NCI-H748 (cell line): ENCODE measurements at regions not wholly inside any gene's neighbourhood (a gene's known extent, or its start where the extent isn't known, plus 50 kb on each side); places are given as distances from the start of the nearest gene placed in this dataset.
"Not testable (repeated sequence)": the region's sequence is repeated elsewhere in the genome, so short reads cannot be mapped to it uniquely, and the experiment has no call there.

Experiments
- DNase-seq: peaks from one replicate; lab custom pipeline; 2025; ENCODE audit not compliant: unreplicated experiment; lab: John Stamatoyannopoulos, UW

GRCh38 chr10:125554753-125555152 lies 128.2 kb downstream of the TEX36 start:
- DNase-seq, result no peak

DNA sequence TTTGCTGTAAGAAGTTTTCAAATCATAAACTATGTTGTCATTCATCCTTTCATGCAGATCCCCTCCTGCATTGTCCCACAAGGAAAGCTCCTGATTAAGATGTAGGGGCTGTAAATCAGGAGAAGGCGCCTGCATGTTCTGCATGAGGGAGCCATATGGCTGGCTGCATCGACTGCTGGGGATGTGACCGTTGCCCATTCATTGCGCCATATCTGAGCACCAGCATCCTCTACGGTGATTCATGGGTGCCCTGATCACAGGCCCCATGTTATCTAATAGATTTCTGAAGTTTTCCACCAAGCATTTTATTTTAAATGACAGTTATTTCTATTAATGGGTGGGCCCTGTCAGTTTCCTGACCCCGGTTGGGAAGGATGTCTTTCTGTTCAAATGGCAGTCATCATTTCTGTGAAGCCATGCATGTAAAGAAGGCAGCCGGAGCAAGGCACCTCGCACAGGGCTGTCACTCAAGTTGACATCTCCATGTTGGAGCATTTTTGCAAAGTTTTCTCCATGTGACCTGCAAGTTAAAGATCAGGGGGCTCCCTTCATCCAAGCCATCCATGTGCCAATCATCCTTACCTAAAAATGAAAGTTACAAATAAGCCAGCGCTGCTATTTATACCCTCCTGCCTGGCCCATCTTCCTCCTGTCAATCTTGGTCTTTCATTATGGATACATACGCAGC lies 128.8 kb downstream of the TEX36 start:
- no peak for DNase-seq

- no peak for DNase-seq
Measured at GRCh38 chr10:125553091-125553490, 129.9 kb downstream of the TEX36 start.

- DNase-seq, result no peak
Measured at GRCh38 chr10:125551247-125551646, 131.7 kb downstream of the TEX36 start.

GRCh38 chr10:125550362-125550761 lies 132.6 kb downstream of the TEX36 start:
- DNase-seq, result peak; percentile 17

DNA sequence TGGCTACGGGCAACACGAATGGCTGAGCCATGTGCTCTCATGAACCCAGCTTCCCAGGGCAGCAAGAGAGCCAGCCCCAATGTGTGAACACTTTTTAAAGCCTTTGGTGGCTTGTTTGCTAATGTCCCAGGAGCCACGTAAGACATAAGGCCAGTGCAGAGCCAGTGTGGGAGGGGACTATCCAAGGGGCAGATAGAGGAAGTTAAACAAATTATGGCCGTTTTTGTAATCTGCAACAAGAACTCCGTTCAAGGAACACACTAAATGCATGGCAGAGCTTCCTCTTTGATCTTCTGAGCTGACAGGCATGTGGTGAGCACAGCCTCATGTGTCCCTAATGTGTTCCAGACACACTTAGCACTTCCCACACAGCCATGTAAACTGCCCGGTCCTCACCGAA lies 133.3 kb downstream of the TEX36 start:
- no peak for DNase-seq

GRCh38 chr10:125548878-125549277 lies 134.1 kb downstream of the TEX36 start:
- DNase-seq, result no peak

DNA sequence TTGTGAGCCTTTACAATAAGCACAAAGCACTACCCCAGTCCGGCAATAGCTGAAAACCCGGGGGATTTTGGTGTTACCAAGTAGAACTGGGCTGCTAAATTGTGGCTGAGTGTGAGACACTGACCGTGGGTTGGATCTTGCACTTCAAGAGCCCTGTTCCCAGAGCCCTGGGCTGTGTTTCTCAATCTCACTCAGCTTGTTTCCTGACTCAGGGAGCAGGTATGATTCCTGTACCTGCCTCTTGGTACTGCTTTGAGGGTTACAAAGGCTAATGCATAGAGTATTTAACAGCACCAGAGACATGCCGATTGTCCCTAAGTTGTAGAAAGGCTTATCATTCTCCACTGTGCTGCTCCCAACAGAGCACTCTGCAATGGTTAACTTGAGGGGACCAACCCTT lies 134.6 kb downstream of the TEX36 start:
- DNase-seq, result no peak

GRCh38 chr10:125547010-125547650 lies 135.8 kb downstream of the TEX36 start:
- no peak for DNase-seq

- no peak for DNase-seq
Measured at GRCh38 chr10:125543796-125544195, 139.2 kb downstream of the TEX36 start.

- DNase-seq, result peak; percentile 93
Measured at GRCh38 chr10:125538947-125539731, 143.8 kb downstream of the TEX36 start.

DNA sequence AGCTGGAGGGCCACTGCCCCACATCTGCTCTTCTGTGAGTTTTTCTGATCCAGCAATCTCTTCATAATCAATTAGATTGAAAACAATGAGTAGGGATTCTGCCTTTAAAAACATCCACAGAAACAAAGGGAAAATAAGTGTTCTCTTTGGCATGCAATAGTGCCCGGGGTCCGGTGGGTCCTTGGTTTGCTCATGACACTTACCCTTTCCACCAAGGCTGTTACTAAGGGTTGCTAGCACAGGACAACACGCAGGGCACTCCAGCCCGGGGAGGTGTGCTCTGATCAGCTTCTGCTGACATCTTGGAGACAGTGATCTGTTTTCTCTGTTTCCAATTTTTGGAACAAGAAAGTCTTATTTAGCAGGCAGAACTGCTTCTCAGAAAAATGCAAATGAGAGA lies 146.7 kb downstream of the TEX36 start:
- DNase-seq, result no peak

- DNase-seq, result no peak
Measured at GRCh38 chr10:125535559-125535958, 147.4 kb downstream of the TEX36 start.

DNA sequence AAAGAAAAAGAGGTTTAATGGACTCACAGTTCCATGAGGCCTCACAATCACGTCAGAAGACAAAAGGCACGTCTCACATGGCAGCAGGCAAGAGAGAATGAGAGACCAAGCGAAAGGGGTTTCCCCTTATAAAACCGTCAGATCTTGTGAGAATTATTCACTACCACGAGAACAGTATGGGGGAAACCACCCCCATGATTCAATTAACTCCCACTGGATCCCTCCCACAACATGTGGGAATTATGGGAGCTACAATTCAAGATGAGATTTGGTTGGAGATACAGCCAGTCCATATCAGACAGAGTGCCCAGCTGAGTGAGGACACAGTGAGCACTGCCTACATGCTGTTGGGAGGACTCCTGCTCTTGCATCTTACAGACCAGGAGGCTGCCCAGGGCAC lies 148.4 kb downstream of the TEX36 start:
- DNase-seq, result no peak

GRCh38 chr10:125533866-125534265 lies 149.1 kb downstream of the TEX36 start:
- DNase-seq, result no peak

- DNase-seq, result peak; percentile 95
Measured at GRCh38 chr10:125531465-125531864, 151.5 kb downstream of the TEX36 start.

DNA sequence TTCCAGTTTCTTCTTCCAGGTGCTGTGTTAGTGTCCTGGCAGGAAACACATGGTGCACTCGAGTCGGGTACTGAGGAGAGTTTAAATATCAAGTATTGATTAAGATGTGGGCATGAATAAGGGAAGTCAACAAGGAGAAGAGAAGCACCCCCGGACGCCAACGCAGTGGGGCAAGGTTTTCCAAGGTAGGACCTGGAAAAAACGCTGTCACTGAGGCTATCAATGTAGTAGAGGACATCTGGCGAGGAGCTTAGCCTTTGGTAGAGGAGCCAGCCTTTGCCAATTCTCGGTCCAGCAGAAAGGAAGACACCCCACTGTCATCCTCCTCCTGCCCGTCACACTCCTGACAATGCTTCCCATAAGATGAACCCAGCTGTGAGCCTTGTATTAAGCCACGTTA lies 159.6 kb downstream of the TEX36 start:
- DNase-seq, result no peak

DNA sequence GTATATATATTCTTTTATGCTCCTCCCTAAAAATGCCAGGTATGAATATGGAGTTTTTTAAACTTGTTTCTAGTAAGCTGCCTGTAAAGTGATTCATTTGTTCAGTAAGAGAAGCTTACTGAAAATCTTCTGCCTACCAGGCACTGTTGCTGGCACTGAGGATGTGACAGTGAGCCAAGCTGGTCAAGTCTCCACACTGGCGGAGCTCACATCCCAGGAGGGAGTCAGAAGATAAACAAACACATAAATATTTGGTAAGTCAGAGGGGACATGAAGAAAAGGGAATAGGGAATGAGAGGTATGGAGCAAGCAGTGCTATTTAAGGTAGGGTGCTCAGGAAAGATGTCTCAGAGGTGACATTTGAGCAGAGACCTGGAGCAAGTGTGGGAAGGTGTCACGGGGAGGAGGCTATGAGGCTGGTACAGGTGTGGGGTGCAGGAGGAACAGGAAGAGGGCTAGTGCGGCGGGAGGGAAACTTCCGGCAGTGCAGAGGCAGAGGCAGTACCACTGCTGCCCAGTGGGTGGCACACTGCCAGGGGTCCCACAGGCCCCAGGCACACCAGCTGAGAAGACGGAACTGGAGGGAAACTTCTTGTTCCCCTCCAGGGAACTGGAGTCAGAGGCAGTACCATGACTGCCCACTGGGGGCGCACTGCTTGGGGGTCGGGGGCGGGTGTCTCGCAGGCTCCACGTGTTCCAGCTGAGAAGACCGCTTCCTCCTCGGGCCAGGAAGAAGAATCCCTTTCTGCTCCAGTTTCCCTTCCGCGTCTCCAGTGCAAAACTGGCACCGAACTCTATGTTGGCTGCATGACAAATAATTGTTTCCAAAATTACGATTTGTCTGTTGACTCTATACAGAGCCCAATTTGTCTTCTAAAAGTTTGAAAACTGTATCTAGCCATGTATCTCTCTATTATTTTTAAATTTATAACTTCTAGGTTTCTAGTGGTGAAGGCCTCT lies 161.0 kb downstream of the TEX36 start:
- peak; percentile 35 for DNase-seq

DNA sequence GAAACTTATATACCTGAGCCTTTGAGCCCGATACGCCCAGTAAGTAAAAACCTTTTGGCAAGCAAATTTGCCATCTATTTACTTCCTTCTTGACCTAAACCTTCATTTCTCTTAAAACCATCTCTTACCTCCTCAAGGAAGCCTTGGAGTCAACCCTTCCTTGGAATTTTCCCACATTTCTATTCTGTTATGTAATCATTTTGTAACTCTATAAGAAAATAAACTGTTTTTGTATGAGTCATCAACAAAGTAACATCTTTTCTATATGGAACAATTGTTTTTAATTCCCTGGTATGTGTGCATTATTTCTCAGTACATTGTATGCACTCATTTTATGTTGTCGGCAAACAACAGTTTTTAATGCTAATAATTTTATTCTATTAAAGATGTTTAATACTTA lies 162.0 kb downstream of the TEX36 start:
- DNase-seq, result no peak

- not testable (repeated sequence) for DNase-seq
Measured at GRCh38 chr10:125518397-125518796, 164.6 kb downstream of the TEX36 start.

GRCh38 chr10:125515571-125515970 lies 167.4 kb downstream of the TEX36 start:
- no peak for DNase-seq
